Endodermal cell (in vitro differentiated cells): ENCODE measurements at regions not wholly inside any gene's neighbourhood (a gene's known extent, or its start where the extent isn't known, plus 50 kb on each side); places are given as distances from the start of the nearest gene placed in this dataset.

Experiments
- DNase-seq: peaks from one replicate; pipeline ENCODE4 v3.0.0-alpha.2; 2017
- H3K27ac ChIP-seq: 2 replicates; pipeline ENCODE4 v1.5.1; 2013; ENCODE audit warnings: mild to moderate bottlenecking, low read depth, low read length, moderate library complexity
- H3K27me3 ChIP-seq: 2 replicates; pipeline ENCODE4 v1.6.1; 2013; ENCODE audit warnings: mild to moderate bottlenecking, low read length, moderate library complexity; ENCODE audit not compliant: insufficient read depth, control insufficient read depth, poor library complexity, severe bottlenecking
- H3K36me3 ChIP-seq: 2 replicates; pipeline ENCODE4 v1.7.0; 2013; ENCODE audit warnings: mild to moderate bottlenecking, low read length, moderate library complexity; ENCODE audit not compliant: control insufficient read depth, insufficient read depth
- H3K4me1 ChIP-seq: one replicate; pipeline ENCODE4 v1.7.0; 2013; ENCODE audit warnings: low read length; ENCODE audit not compliant: control insufficient read depth, insufficient read depth
- H3K4me3 ChIP-seq: 2 replicates; pipeline ENCODE4 v1.5.1; 2013; ENCODE audit warnings: mild to moderate bottlenecking, low read length, moderate library complexity
- H3K9ac ChIP-seq: 2 replicates; pipeline ENCODE4 v1.6.1; 2013; ENCODE audit warnings: mild to moderate bottlenecking, low read length, moderate library complexity; ENCODE audit not compliant: poor library complexity, severe bottlenecking; ENCODE audit errors: extremely low read depth
- H3K9me3 ChIP-seq: 2 replicates; pipeline ENCODE4 v1.6.1; 2013; ENCODE audit warnings: mild to moderate bottlenecking, low read length, moderate library complexity; ENCODE audit not compliant: control insufficient read depth
- H3K27ac Mint-ChIP-seq: 2 replicates; pipeline ENCODE4 v1.8.0; 2020; ENCODE audit warnings: mixed read lengths
- H3K27me3 Mint-ChIP-seq: 2 replicates; pipeline ENCODE4 v1.8.0; 2021; ENCODE audit warnings: mild to moderate bottlenecking, mixed read lengths; ENCODE audit not compliant: insufficient read depth
- H3K36me3 Mint-ChIP-seq: 2 replicates; pipeline ENCODE4 v1.8.0; 2020; ENCODE audit warnings: low read depth, mixed read lengths
- H3K4me1 Mint-ChIP-seq: 2 replicates; pipeline ENCODE4 v1.8.0; 2020; ENCODE audit warnings: mixed read lengths
- H3K4me3 Mint-ChIP-seq: 2 replicates; pipeline ENCODE4 v1.8.0; 2020; ENCODE audit warnings: mild to moderate bottlenecking, moderate library complexity, mixed read lengths
- H3K9me3 Mint-ChIP-seq: 2 replicates; pipeline ENCODE4 v1.8.0; 2020; ENCODE audit warnings: mild to moderate bottlenecking, mixed read lengths
- CTCF ChIP-seq: fragments of 200-600 bp; sonication (generic); conservative IDR thresholded peaks from 2 replicates; pipeline ENCODE4 v1.5.0; 2021; ENCODE audit warnings: antibody characterized with exemption, mild to moderate bottlenecking
- WGBS, 2 experiments: methylation state at CpG; one replicate each; pipeline versions ENCODE4 v1.1.5 to v1.1.7; 2013; ENCODE audit warnings: missing lambda C conversion rate in 2 of 2, mixed read lengths in 1 of 2; ENCODE audit not compliant: insufficient coverage in 1 of 2, insufficient read length in 1 of 2; 5-methylcytosine and 5-hydroxymethylcytosine counted together

GRCh38 chr14:43528321-43528720 is 978.8 kb downstream of the FSCB start:
- no peak for TF ChIP-seq CTCF
- H3K9me3 Mint-ChIP-seq = peaks cover 2% of the 10 kb centered on the region
- Histone ChIP-seq H3K9me3 (no peaks in the 10 kb centered on the region), H3K27me3 (no peaks in the 10 kb centered on the region), H3K4me3 (no peak overlapping the region), H3K4me1 (no peaks in the 10 kb centered on the region), H3K9ac (no peak overlapping the region), H3K36me3 (no peaks in the 10 kb centered on the region), H3K27ac (no peak overlapping the region)
- 73 to 88% methylated on average over 2 to 5 of the region's 5 CpGs for WGBS, 2 experiments
- no peaks in the 10 kb centered on the region for H3K36me3 Mint-ChIP-seq
- H3K27ac Mint-ChIP-seq = no peak overlapping the region
- no peak overlapping the region for H3K4me3 Mint-ChIP-seq
- no peak for DNase-seq
- no peaks in the 10 kb centered on the region for H3K4me1 Mint-ChIP-seq
- H3K27me3 Mint-ChIP-seq = no peaks in the 10 kb centered on the region

- Mint-ChIP-seq H3K27me3 (no peaks in the 10 kb centered on the region), H3K4me3 (no peak overlapping the region), H3K4me1 (no peaks in the 10 kb centered on the region), H3K9me3 (no peaks in the 10 kb centered on the region), H3K36me3 (no peaks in the 10 kb centered on the region), H3K27ac (no peak overlapping the region)
- WGBS, 2 experiments = 96% methylated on average over 1 of the region's 1 CpG; no CpG with 5 or more reads in 1 of the 2 experiments
- Histone ChIP-seq H3K9me3 (no peaks in the 10 kb centered on the region), H3K9ac (no peak overlapping the region), H3K27me3 (no peaks in the 10 kb centered on the region), H3K36me3 (no peaks in the 10 kb centered on the region), H3K4me3 (no peak overlapping the region), H3K27ac (no peak overlapping the region), H3K4me1 (no peaks in the 10 kb centered on the region)
- TF ChIP-seq CTCF = no peak
- no peak for DNase-seq
These were observed 981.4 kb downstream of the FSCB start for GRCh38 chr14:43525658-43526057.

GRCh38 chr14:43522901-43523300 is 984.2 kb downstream of the FSCB start:
- Mint-ChIP-seq H3K27me3 (no peaks in the 10 kb centered on the region), H3K4me1 (no peaks in the 10 kb centered on the region), H3K36me3 (no peaks in the 10 kb centered on the region), H3K9me3 (peaks cover 4% of the 10 kb centered on the region), H3K27ac (no peak overlapping the region), H3K4me3 (no peak overlapping the region)
- DNase-seq = no peak
- 90 to 95% methylated on average over 3 to 4 of the region's 4 CpGs for WGBS, 2 experiments
- TF ChIP-seq CTCF = no peak
- Histone ChIP-seq H3K36me3 (no peaks in the 10 kb centered on the region), H3K4me3 (no peak overlapping the region), H3K9ac (no peak overlapping the region), H3K27ac (no peak overlapping the region), H3K27me3 (no peaks in the 10 kb centered on the region), H3K4me1 (no peaks in the 10 kb centered on the region), H3K9me3 (no peaks in the 10 kb centered on the region)
